Neutrophil (primary cell): ENCODE measurements at regions not wholly inside any gene's neighbourhood (a gene's known extent, or its start where the extent isn't known, plus 50 kb on each side); places are given as distances from the start of the nearest gene placed in this dataset.

ENCODE experiments used
- H3K27ac ChIP-seq: fragments of 200-600 bp; sonication (generic); 2 replicates; pipeline ENCODE4 v1.5.1; 2016; ENCODE audit warnings: mild to moderate bottlenecking, moderate library complexity
- H3K27me3 ChIP-seq: fragments of 200-600 bp; sonication (generic); 2 replicates; pipeline ENCODE4 v1.6.0; 2016; ENCODE audit warnings: mild to moderate bottlenecking
- H3K36me3 ChIP-seq: fragments of 200-600 bp; sonication (generic); 2 replicates; pipeline ENCODE4 v1.5.1; 2017
- H3K4me1 ChIP-seq, 2 experiments: fragments of 200-600 bp in 1 of 2; sonication (generic) in 1 of 2; 1 replicate in 1 of 2; 2 replicates in 1 of 2; pipeline versions ENCODE4 v1.5.1 to v1.6.1; 2013 to 2016; ENCODE audit warnings: low read depth in 1 of 2, low read length in 1 of 2, mild to moderate bottlenecking in 1 of 2, moderate library complexity in 1 of 2; ENCODE audit not compliant: control insufficient read depth in 1 of 2, insufficient read depth in 1 of 2
- H3K4me3 ChIP-seq, 2 experiments: fragments of 200-600 bp in 1 of 2; sonication (generic) in 1 of 2; 1 replicate in 1 of 2; 2 replicates in 1 of 2; pipeline ENCODE4 v1.5.1; 2013 to 2016; ENCODE audit warnings: low read depth in 1 of 2, low read length in 1 of 2, mild to moderate bottlenecking in 1 of 2, moderate library complexity in 1 of 2
- H3K9me3 ChIP-seq: fragments of 200-600 bp; sonication (generic); 2 replicates; pipeline ENCODE4 v1.5.1; 2016
- CTCF ChIP-seq: fragments of 200-600 bp; sonication (generic); IDR thresholded peaks from 2 replicates; pipeline ENCODE4 v1.5.1; 2016; ENCODE audit warnings: antibody characterized with exemption

GRCh38 chr18:22846088-22846683, 86.9 kb upstream of the RBBP8 start:
- no peak for TF ChIP-seq CTCF
- no peaks in the 10 kb centered on the region for H3K9me3 ChIP-seq
- no peak overlapping the region for H3K4me3 ChIP-seq
- no peak overlapping the region for H3K27ac ChIP-seq
- no peaks in the 10 kb centered on the region for H3K4me1 ChIP-seq
- H3K27me3 ChIP-seq: no peaks in the 10 kb centered on the region
- H3K36me3 ChIP-seq: no peaks in the 10 kb centered on the region

GRCh38 chr18:22846697-22847096, 86.4 kb upstream of the RBBP8 start:
- H3K9me3 ChIP-seq: no peaks in the 10 kb centered on the region
- H3K27ac ChIP-seq: no peak overlapping the region
- H3K27me3 ChIP-seq: no peaks in the 10 kb centered on the region
- no peaks in the 10 kb centered on the region for H3K4me1 ChIP-seq
- no peak for TF ChIP-seq CTCF
- no peak overlapping the region for H3K4me3 ChIP-seq
- H3K36me3 ChIP-seq: no peaks in the 10 kb centered on the region

GRCh38 chr18:22847392-22847791, 85.7 kb upstream of the RBBP8 start:
- no peak for TF ChIP-seq CTCF
- Histone ChIP-seq H3K4me3 (no peak overlapping the region), H3K27me3 (no peaks in the 10 kb centered on the region), H3K27ac (no peak overlapping the region), H3K9me3 (no peaks in the 10 kb centered on the region), H3K36me3 (no peaks in the 10 kb centered on the region), H3K4me1 (no peaks in the 10 kb centered on the region)

GRCh38 chr18:22847867-22848451, 85.2 kb upstream of the RBBP8 start:
- no peak overlapping the region for H3K27ac ChIP-seq
- H3K27me3 ChIP-seq: no peaks in the 10 kb centered on the region
- TF ChIP-seq CTCF: no peak
- no peaks in the 10 kb centered on the region for H3K4me1 ChIP-seq
- H3K9me3 ChIP-seq: no peaks in the 10 kb centered on the region
- H3K36me3 ChIP-seq: no peaks in the 10 kb centered on the region
- H3K4me3 ChIP-seq: no peak overlapping the region

- Histone ChIP-seq H3K4me1 (no peaks in the 10 kb centered on the region), H3K36me3 (no peaks in the 10 kb centered on the region), H3K9me3 (no peaks in the 10 kb centered on the region), H3K4me3 (no peak overlapping the region), H3K27ac (no peak overlapping the region), H3K27me3 (no peaks in the 10 kb centered on the region)
- TF ChIP-seq CTCF: no peak
These were observed 84.5 kb upstream of the RBBP8 start for GRCh38 chr18:22848615-22849014.
